ENCODE measurements at regions not wholly inside any gene's neighbourhood (a gene's known extent, or its start where the extent isn't known, plus 50 kb on each side); places are given as distances from the start of the nearest gene placed in this dataset.

DNA sequence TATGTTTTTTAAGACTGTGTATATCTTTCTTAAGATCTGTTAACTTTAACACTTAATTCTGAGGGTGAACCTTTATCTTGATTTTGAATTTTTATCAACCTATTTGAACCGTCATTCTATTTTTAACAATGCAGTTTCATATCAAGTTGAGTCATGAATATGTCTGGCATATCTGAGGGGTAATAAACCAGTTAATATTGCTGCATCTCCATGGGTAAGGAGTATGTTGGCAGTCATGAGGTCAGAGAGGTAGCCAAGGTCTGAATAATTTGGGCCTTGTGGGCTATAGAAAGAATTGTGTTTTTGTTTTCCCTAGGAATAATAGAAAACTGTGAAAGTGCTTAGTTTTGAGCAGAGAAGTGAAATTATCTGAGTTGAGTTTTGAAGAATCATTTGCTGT is 419.0 kb downstream of the PLK2 start:
- Histone ChIP-seq H3K27me3 (ENCODE audit: control insufficient read depth, extremely low read depth, insufficient read depth, low read length) (no peaks in the 10 kb centered on the region), H3K4me1 (ENCODE audit: control insufficient read depth, extremely low read depth, insufficient read depth, low read length) (peaks cover 15% of the 10 kb centered on the region)

DNA sequence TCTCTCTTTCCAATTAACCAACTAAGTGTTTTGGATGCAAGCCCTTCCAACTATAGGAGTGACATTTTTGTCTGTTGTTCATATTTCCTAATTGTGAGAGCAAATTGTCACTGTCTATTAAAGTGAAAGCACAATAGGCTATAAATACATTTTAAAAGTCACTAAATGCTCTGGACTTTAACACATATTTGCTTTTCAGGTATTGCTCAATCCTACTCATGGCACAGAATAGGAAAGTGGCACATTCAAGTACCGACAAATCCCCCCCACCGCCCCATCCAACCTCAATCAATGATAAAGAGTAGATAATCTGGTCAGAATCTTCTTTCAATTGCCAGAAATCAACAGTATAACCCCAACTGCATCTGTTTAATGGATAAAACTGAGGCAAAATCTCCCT is 419.8 kb downstream of the PLK2 start:
- H3K79me2 ChIP-seq (ENCODE audit: control insufficient read depth, insufficient read depth, low read length) = no peaks in the 10 kb centered on the region
- TF ChIP-seq, protein P1, sequence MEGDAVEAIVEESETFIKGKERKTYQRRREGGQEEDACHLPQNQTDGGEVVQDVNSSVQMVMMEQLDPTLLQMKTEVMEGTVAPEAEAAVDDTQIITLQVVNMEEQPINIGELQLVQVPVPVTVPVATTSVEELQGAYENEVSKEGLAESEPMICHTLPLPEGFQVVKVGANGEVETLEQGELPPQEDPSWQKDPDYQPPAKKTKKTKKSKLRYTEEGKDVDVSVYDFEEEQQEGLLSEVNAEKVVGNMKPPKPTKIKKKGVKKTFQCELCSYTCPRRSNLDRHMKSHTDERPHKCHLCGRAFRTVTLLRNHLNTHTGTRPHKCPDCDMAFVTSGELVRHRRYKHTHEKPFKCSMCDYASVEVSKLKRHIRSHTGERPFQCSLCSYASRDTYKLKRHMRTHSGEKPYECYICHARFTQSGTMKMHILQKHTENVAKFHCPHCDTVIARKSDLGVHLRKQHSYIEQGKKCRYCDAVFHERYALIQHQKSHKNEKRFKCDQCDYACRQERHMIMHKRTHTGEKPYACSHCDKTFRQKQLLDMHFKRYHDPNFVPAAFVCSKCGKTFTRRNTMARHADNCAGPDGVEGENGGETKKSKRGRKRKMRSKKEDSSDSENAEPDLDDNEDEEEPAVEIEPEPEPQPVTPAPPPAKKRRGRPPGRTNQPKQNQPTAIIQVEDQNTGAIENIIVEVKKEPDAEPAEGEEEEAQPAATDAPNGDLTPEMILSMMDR (optimal IDR thresholded peaks at IDR 0.05 in 1 of 3, IDR thresholded peaks at IDR 0.05 in 1 of 3, conservative IDR thresholded peaks at IDR 0.05 in 1 of 3; ENCODE audit: extremely low read depth in 1 of 3, insufficient read depth in 2 of 3, low read length in 3 of 3) = no peak
- no peak for TF ChIP-seq EZH2 (IDR thresholded peaks at IDR 0.05; ENCODE audit: low read length)
- no peak overlapping the region for H2AFZ ChIP-seq (ENCODE audit: control insufficient read depth, low read length)
- H3K9me3 ChIP-seq (ENCODE audit: control insufficient read depth, low read depth, low read length) = no peaks in the 10 kb centered on the region
- H3K36me3 ChIP-seq (ENCODE audit: control insufficient read depth in 2 of 2, extremely low read depth in 1 of 2, insufficient read depth in 2 of 2, low read length in 2 of 2) = no peaks in the 10 kb centered on the region
- H3K27me3 ChIP-seq (ENCODE audit: control insufficient read depth, extremely low read depth, insufficient read depth, low read length) = no peaks in the 10 kb centered on the region
- H3K9me1 ChIP-seq (ENCODE audit: control insufficient read depth, extremely low read depth, insufficient read depth, low read length) = no peaks in the 10 kb centered on the region
- no peak overlapping the region for H3K4me2 ChIP-seq (ENCODE audit: control insufficient read depth, extremely low read depth, insufficient read depth, low read depth, low read length)
- H3K4me1 ChIP-seq (ENCODE audit: control insufficient read depth, extremely low read depth, insufficient read depth, low read length) = peaks cover 15% of the 10 kb centered on the region
- FAIRE-seq = peak; percentile 36
- dilution Hi-C loops (cut with MboI; ENCODE audit: extremely low pct_ligation_motif_present, low sequenced_read_pairs) = no loop called here
- no peak overlapping the region for H3K27ac ChIP-seq (ENCODE audit: control insufficient read depth, insufficient read depth, low read length)
- no peaks in the 10 kb centered on the region for H4K20me1 ChIP-seq (ENCODE audit: control insufficient read depth, extremely low read depth, insufficient read depth, low read length)
- H3K4me3 ChIP-seq (ENCODE audit: control insufficient read depth in 2 of 3, extremely low read depth in 1 of 3, insufficient read depth in 2 of 3, low read depth in 1 of 3, low read length in 3 of 3) = no peak overlapping the region
- H3K9ac ChIP-seq (ENCODE audit: control insufficient read depth, extremely low read depth, insufficient read depth, low read length) = no peak overlapping the region
- DNase-seq (ENCODE audit: low read depth, low spot score) = no peak

More for the DNA sequence above, 419.0 kb downstream of the PLK2 start:
- no peak for TF ChIP-seq EZH2 (IDR thresholded peaks at IDR 0.05; ENCODE audit: low read length)
- Histone ChIP-seq H3K9ac (ENCODE audit: control insufficient read depth, extremely low read depth, insufficient read depth, low read length) (no peak overlapping the region), H3K36me3 (ENCODE audit: control insufficient read depth in 2 of 2, extremely low read depth in 1 of 2, insufficient read depth in 2 of 2, low read length in 2 of 2) (no peaks in the 10 kb centered on the region), H2AFZ (ENCODE audit: control insufficient read depth, low read length) (no peak overlapping the region), H3K27ac (ENCODE audit: control insufficient read depth, insufficient read depth, low read length) (no peak overlapping the region), H3K79me2 (ENCODE audit: control insufficient read depth, insufficient read depth, low read length) (no peaks in the 10 kb centered on the region), H3K9me1 (ENCODE audit: control insufficient read depth, extremely low read depth, insufficient read depth, low read length) (no peaks in the 10 kb centered on the region), H4K20me1 (ENCODE audit: control insufficient read depth, extremely low read depth, insufficient read depth, low read length) (no peaks in the 10 kb centered on the region), H3K4me2 (ENCODE audit: control insufficient read depth, extremely low read depth, insufficient read depth, low read depth, low read length) (no peak overlapping the region), H3K4me3 (ENCODE audit: control insufficient read depth in 2 of 3, extremely low read depth in 1 of 3, insufficient read depth in 2 of 3, low read depth in 1 of 3, low read length in 3 of 3) (no peak overlapping the region), H3K9me3 (ENCODE audit: control insufficient read depth, low read depth, low read length) (no peaks in the 10 kb centered on the region)
- dilution Hi-C loops (cut with MboI; ENCODE audit: extremely low pct_ligation_motif_present, low sequenced_read_pairs) = no loop called here
- no peak for FAIRE-seq
- no peak for DNase-seq (ENCODE audit: low read depth, low spot score)

DNA sequence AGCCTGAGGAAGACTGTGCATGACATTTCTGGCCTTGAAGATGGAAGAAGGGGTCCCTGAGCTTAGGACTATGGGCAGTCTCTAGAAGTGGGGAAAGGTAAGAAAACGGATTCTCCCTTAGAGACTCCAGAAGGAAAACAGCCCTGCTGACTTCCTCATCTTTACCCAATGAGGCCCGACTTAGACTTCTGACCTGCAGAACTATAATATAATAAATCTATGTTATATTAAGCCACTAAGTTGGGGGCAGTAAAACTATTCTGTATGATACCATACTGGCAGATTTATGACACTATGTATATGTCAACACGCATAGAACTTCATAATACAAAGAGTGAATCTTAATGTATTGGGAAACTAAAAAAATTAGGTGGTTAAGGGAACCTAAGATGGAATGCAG is 422.0 kb downstream of the PLK2 start:
- no peak for FAIRE-seq
- Histone ChIP-seq H3K27me3 (ENCODE audit: control insufficient read depth, extremely low read depth, insufficient read depth, low read length) (no peaks in the 10 kb centered on the region), H3K4me1 (ENCODE audit: control insufficient read depth, extremely low read depth, insufficient read depth, low read length) (peaks cover 12% of the 10 kb centered on the region), H3K9me3 (ENCODE audit: control insufficient read depth, low read depth, low read length) (no peaks in the 10 kb centered on the region), H3K4me2 (ENCODE audit: control insufficient read depth, extremely low read depth, insufficient read depth, low read depth, low read length) (no peak overlapping the region), H3K9me1 (ENCODE audit: control insufficient read depth, extremely low read depth, insufficient read depth, low read length) (no peaks in the 10 kb centered on the region), H3K9ac (ENCODE audit: control insufficient read depth, extremely low read depth, insufficient read depth, low read length) (no peak overlapping the region), H3K36me3 (ENCODE audit: control insufficient read depth in 2 of 2, extremely low read depth in 1 of 2, insufficient read depth in 2 of 2, low read length in 2 of 2) (no peaks in the 10 kb centered on the region), H3K79me2 (ENCODE audit: control insufficient read depth, insufficient read depth, low read length) (no peaks in the 10 kb centered on the region), H3K4me3 (ENCODE audit: control insufficient read depth in 2 of 3, extremely low read depth in 1 of 3, insufficient read depth in 2 of 3, low read depth in 1 of 3, low read length in 3 of 3) (no peak overlapping the region), H2AFZ (ENCODE audit: control insufficient read depth, low read length) (no peak overlapping the region), H4K20me1 (ENCODE audit: control insufficient read depth, extremely low read depth, insufficient read depth, low read length) (no peaks in the 10 kb centered on the region), H3K27ac (ENCODE audit: control insufficient read depth, insufficient read depth, low read length) (no peak overlapping the region)
- TF ChIP-seq, protein P1 (optimal IDR thresholded peaks at IDR 0.05 in 1 of 3, IDR thresholded peaks at IDR 0.05 in 1 of 3, conservative IDR thresholded peaks at IDR 0.05 in 1 of 3; ENCODE audit: extremely low read depth in 1 of 3, insufficient read depth in 2 of 3, low read length in 3 of 3) = no peak
- no peak for TF ChIP-seq EZH2 (IDR thresholded peaks at IDR 0.05; ENCODE audit: low read length)
- DNase-seq (ENCODE audit: low read depth, low spot score) = no peak
- dilution Hi-C loops (cut with MboI; ENCODE audit: extremely low pct_ligation_motif_present, low sequenced_read_pairs) = no loop called here
